Endothelial cell of umbilical vein (primary cell): ENCODE measurements at regions not wholly inside any gene's neighbourhood (a gene's known extent, or its start where the extent isn't known, plus 50 kb on each side); places are given as distances from the start of the nearest gene placed in this dataset.

Experiments
- BruUV-seq: library from RNA; stranded (reverse); fragments of 400-500 nt; replicated peaks from 2 replicates; lab custom pipeline; 2021; lab: Mats Ljungman, UMichigan
- CTCF ChIA-PET: fragments of 300-600, 350-600 bp; sonication (Branson Sonifier 250); formaldehyde crosslinking; loops from one replicate; lab custom pipeline; 2021; ENCODE audit warnings: antibody characterized with exemption, inconsistent platforms; lab: Charles Lee
- POLR2A ChIA-PET: fragments of 300-600, 350-600 bp; sonication (Branson Sonifier 250); formaldehyde crosslinking; loops from one replicate; lab custom pipeline; 2021; ENCODE audit warnings: antibody characterized with exemption, inconsistent platforms; lab: Charles Lee
- DNase-seq: peaks from one replicate; pipeline ENCODE4 v3.0.0-alpha.2; 2011; ENCODE audit warnings: low read depth, low spot score
- FAIRE-seq: peaks from 2 replicates; lab custom pipeline; 2011; peaks lifted over from hg19 to GRCh38; lab: Jason Lieb, UNC
- H2AFZ ChIP-seq: 2 replicates; pipeline ENCODE4 v1.6.0; 2012; ENCODE audit warnings: low read depth, low read length, control low read depth, inconsistent platforms
- H3K27ac ChIP-seq: 2 replicates; pipeline ENCODE4 v1.5.1; 2011; ENCODE audit warnings: low read depth, mild to moderate bottlenecking, control low read depth, low read length, moderate library complexity; ENCODE audit not compliant: insufficient read depth
- H3K27me3 ChIP-seq, 2 experiments: 2 replicates each; pipeline versions ENCODE4 v1.6.0 to v1.6.1; 2011; ENCODE audit warnings: low read length in 2 of 2, mixed read lengths in 1 of 2; ENCODE audit not compliant: control insufficient read depth in 2 of 2, insufficient read depth in 2 of 2
- H3K36me3 ChIP-seq, 2 experiments: 2 replicates in 1 of 2; 3 replicates in 1 of 2; pipeline ENCODE4 v1.5.1; 2011; ENCODE audit warnings: low read length in 2 of 2, mild to moderate bottlenecking in 1 of 2, moderate library complexity in 1 of 2; ENCODE audit not compliant: control insufficient read depth in 2 of 2, insufficient read depth in 2 of 2; ENCODE audit errors: extremely low read depth in 1 of 2
- H3K4me1 ChIP-seq: 3 replicates; pipeline ENCODE4 v1.5.1; 2011; ENCODE audit warnings: mild to moderate bottlenecking, low read length; ENCODE audit not compliant: control insufficient read depth, insufficient read depth; ENCODE audit errors: extremely low read depth
- H3K4me2 ChIP-seq: 2 replicates; pipeline ENCODE4 v1.6.1; 2011; ENCODE audit warnings: low read length, control low read depth, mixed read lengths; ENCODE audit not compliant: insufficient read depth
- H3K4me3 ChIP-seq, 3 experiments: fragments of 200-600 bp in 1 of 3; sonication (generic), shearing (Covaris generic) in 1 of 3; replicated peaks in 1 of 3; 2 replicates each; pipeline ENCODE4 v1.5.1; 2011 to 2016; ENCODE audit warnings: control low read depth in 3 of 3, low read length in 3 of 3, mild to moderate bottlenecking in 2 of 3, inconsistent platforms in 1 of 3, low read depth in 1 of 3, moderate library complexity in 1 of 3; ENCODE audit not compliant: insufficient read depth in 1 of 3
- H3K79me2 ChIP-seq: 2 replicates; pipeline ENCODE4 v1.6.0; 2012; ENCODE audit warnings: low read length, inconsistent platforms; ENCODE audit not compliant: control insufficient read depth, insufficient read depth
- H3K9ac ChIP-seq: replicated peaks from 2 replicates; pipeline ENCODE3; 2011; ENCODE audit warnings: low read length, control low read depth; ENCODE audit not compliant: insufficient read depth; ENCODE audit errors: extremely low read depth
- H3K9me1 ChIP-seq: replicated peaks from 3 replicates; pipeline ENCODE4 v1.6.0; 2011; ENCODE audit warnings: mild to moderate bottlenecking, low read length; ENCODE audit not compliant: control insufficient read depth, insufficient read depth; ENCODE audit errors: extremely low read depth
- H3K9me3 ChIP-seq: replicated peaks from 2 replicates; pipeline ENCODE4 v1.5.1; 2012; ENCODE audit warnings: low read length, inconsistent platforms; ENCODE audit not compliant: control insufficient read depth, insufficient read depth
- H4K20me1 ChIP-seq: replicated peaks from 2 replicates; pipeline ENCODE3; 2011; ENCODE audit warnings: mild to moderate bottlenecking, low read length; ENCODE audit not compliant: control insufficient read depth, insufficient read depth; ENCODE audit errors: extremely low read depth
- EZH2 ChIP-seq: IDR thresholded peaks from 2 replicates; pipeline ENCODE4 v1.6.1; 2012; ENCODE audit warnings: borderline replicate concordance, low read depth, mild to moderate bottlenecking, moderate library complexity, low read length, inconsistent platforms; ENCODE audit not compliant: severe bottlenecking
- FOS ChIP-seq: IDR thresholded peaks from 2 replicates; pipeline ENCODE4 v1.6.1; 2011; ENCODE audit warnings: mild to moderate bottlenecking, low read length, moderate library complexity, borderline replicate concordance; ENCODE audit not compliant: insufficient read depth
- GATA2 ChIP-seq: IDR thresholded peaks from 2 replicates; pipeline ENCODE4 v1.7.0; 2011; ENCODE audit warnings: low read depth, mild to moderate bottlenecking, moderate library complexity, mixed read lengths, low read length; ENCODE audit not compliant: insufficient read length, insufficient read depth
- JUN ChIP-seq: IDR thresholded peaks from 2 replicates; pipeline ENCODE4 v1.6.1; 2011; ENCODE audit warnings: borderline replicate concordance, low read depth; ENCODE audit not compliant: insufficient read length, insufficient read depth
- MYC ChIP-seq: IDR thresholded peaks from one replicate; pipeline ENCODE4 v1.6.1; 2011; ENCODE audit warnings: mild to moderate bottlenecking, low read depth, low read length
- POLR2A ChIP-seq: IDR thresholded peaks from 2 replicates; pipeline ENCODE4 v1.6.1; 2012; ENCODE audit warnings: low read depth, mild to moderate bottlenecking, control low read depth, low read length
- POLR2AphosphoS5 ChIP-seq: IDR thresholded peaks from 2 replicates; pipeline ENCODE4 v1.6.1; 2012; ENCODE audit warnings: low read depth, mild to moderate bottlenecking, control low read depth, low read length, moderate library complexity; ENCODE audit not compliant: insufficient read depth
- dilution Hi-C: fragments of 300-500 bp; cut with MboI; formaldehyde crosslinking; loops from one replicate; pipeline ENCODE4 v1.15.0; 2019; ENCODE audit warnings: low sequenced_read_pairs; ENCODE audit not compliant: extremely low pct_ligation_motif_present
- intact Hi-C: fragments of 100-400 bp; cut with micrococcal nuclease; formaldehyde crosslinking; loops from one replicate; pipeline ENCODE4 v1.10.0; 2022
- TF ChIP-seq, protein P1 (sequence below): IDR thresholded peaks from 2 replicates; pipeline ENCODE4 v1.6.1; 2011; ENCODE audit not compliant: insufficient read depth, insufficient read length
- TF ChIP-seq, protein P2 (sequence below), 2 donors: IDR thresholded peaks; 1 replicate in 1 of 2; 2 replicates in 1 of 2; pipeline ENCODE4 v1.5.1; 2011; ENCODE audit warnings: low read length in 2 of 2, mild to moderate bottlenecking in 2 of 2, moderate library complexity in 2 of 2, control low read depth in 1 of 2, inconsistent platforms in 1 of 2, low read depth in 1 of 2; ENCODE audit not compliant: insufficient read depth in 1 of 2; ENCODE audit errors: extremely low read depth in 1 of 2

GRCh38 chr5:127213231-127213630, 77.4 kb upstream of the MEGF10 start:
- Histone ChIP-seq H3K27me3 (peaks cover 0 to 5% of the 10 kb centered on the region in 2 experiments), H3K4me3 (no peak overlapping the region), H3K79me2 (no peaks in the 10 kb centered on the region), H3K9me1 (no peaks in the 10 kb centered on the region), H3K9me3 (no peaks in the 10 kb centered on the region), H3K4me2 (no peak overlapping the region), H3K9ac (no peak overlapping the region), H2AFZ (no peak overlapping the region), H4K20me1 (no peaks in the 10 kb centered on the region), H3K36me3 (no peaks in the 10 kb centered on the region), H3K27ac (no peak overlapping the region), H3K4me1 (no peaks in the 10 kb centered on the region)
- no peak for FAIRE-seq
- no TSS peak for BruUV-seq
- TF ChIP-seq POLR2A (no peak), MYC (no peak), GATA2 (no peak)
- TF ChIP-seq, protein P1, sequence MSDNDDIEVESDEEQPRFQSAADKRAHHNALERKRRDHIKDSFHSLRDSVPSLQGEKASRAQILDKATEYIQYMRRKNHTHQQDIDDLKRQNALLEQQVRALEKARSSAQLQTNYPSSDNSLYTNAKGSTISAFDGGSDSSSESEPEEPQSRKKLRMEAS, result no peak
- TF ChIP-seq, protein P2, sequence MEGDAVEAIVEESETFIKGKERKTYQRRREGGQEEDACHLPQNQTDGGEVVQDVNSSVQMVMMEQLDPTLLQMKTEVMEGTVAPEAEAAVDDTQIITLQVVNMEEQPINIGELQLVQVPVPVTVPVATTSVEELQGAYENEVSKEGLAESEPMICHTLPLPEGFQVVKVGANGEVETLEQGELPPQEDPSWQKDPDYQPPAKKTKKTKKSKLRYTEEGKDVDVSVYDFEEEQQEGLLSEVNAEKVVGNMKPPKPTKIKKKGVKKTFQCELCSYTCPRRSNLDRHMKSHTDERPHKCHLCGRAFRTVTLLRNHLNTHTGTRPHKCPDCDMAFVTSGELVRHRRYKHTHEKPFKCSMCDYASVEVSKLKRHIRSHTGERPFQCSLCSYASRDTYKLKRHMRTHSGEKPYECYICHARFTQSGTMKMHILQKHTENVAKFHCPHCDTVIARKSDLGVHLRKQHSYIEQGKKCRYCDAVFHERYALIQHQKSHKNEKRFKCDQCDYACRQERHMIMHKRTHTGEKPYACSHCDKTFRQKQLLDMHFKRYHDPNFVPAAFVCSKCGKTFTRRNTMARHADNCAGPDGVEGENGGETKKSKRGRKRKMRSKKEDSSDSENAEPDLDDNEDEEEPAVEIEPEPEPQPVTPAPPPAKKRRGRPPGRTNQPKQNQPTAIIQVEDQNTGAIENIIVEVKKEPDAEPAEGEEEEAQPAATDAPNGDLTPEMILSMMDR (IDR thresholded peaks at IDR 0.05; ENCODE audit: extremely low read depth in 1 of 2, insufficient read depth in 1 of 2, low read depth in 1 of 2, low read length in 2 of 2), result no peak
- intact Hi-C loops (no loop called here), dilution Hi-C loops (no loop called here)
- no peak for DNase-seq
- ChIA-PET POLR2A (no interaction called here), CTCF (no interaction called here)

- H4K20me1 ChIP-seq, result no peaks in the 10 kb centered on the region
- H2AFZ ChIP-seq, result no peak overlapping the region
- no peak overlapping the region for H3K27ac ChIP-seq
- H3K9me1 ChIP-seq, result no peaks in the 10 kb centered on the region
- no peaks in the 10 kb centered on the region for H3K79me2 ChIP-seq
- TF ChIP-seq POLR2A (no peak), GATA2 (no peak), POLR2AphosphoS5 (no peak), FOS (no peak), MYC (no peak), JUN (no peak), EZH2 (no peak)
- TF ChIP-seq, protein P2 (IDR thresholded peaks at IDR 0.05; ENCODE audit: extremely low read depth in 1 of 2, insufficient read depth in 1 of 2, low read depth in 1 of 2, low read length in 2 of 2), result no peak
- TF ChIP-seq, protein P1, result no peak
- peaks cover 3 to 5% of the 10 kb centered on the region in 2 experiments for H3K27me3 ChIP-seq
- intact Hi-C loops (no loop called here), dilution Hi-C loops (no loop called here)
- no peaks in the 10 kb centered on the region for H3K4me1 ChIP-seq
- H3K9ac ChIP-seq, result no peak overlapping the region
- FAIRE-seq (no peak), DNase-seq (no peak)
- CTCF ChIA-PET, result no interaction called here
- no peak overlapping the region for H3K4me2 ChIP-seq
- no peaks in the 10 kb centered on the region for H3K9me3 ChIP-seq
- H3K4me3 ChIP-seq, result no peak overlapping the region
- no peaks in the 10 kb centered on the region for H3K36me3 ChIP-seq
- POLR2A ChIA-PET, result no interaction called here
- no TSS peak for BruUV-seq
These were observed 74.5 kb upstream of the MEGF10 start for GRCh38 chr5:127216143-127216542.
